GM12891 (cell line): ENCODE measurements at regions not wholly inside any gene's neighbourhood (a gene's known extent, or its start where the extent isn't known, plus 50 kb on each side); places are given as distances from the start of the nearest gene placed in this dataset.

Experiments
- PAX5 ChIP-seq: IDR thresholded peaks from 2 replicates; pipeline ENCODE4 v1.6.1; 2011; ENCODE audit warnings: low read length, moderate library complexity, mild to moderate bottlenecking; ENCODE audit not compliant: insufficient read depth, severe bottlenecking
- POLR2A ChIP-seq: IDR thresholded peaks from 2 replicates; pipeline ENCODE4 v1.6.1; 2011; ENCODE audit warnings: low read depth, low read length, control low read depth
- POLR2AphosphoS5 ChIP-seq: IDR thresholded peaks from 2 replicates; pipeline ENCODE4 v1.6.1; 2011; ENCODE audit warnings: low read depth, low read length, control low read depth
- POU2F2 ChIP-seq: IDR thresholded peaks from 2 replicates; pipeline ENCODE4 v1.6.1; 2011; ENCODE audit warnings: low read depth, mild to moderate bottlenecking, control low read depth, low read length, moderate library complexity
- SPI1 ChIP-seq: IDR thresholded peaks from 2 replicates; pipeline ENCODE4 v1.6.1; 2011; ENCODE audit warnings: low read depth, low read length, control low read depth
- TAF1 ChIP-seq: IDR thresholded peaks from 2 replicates; pipeline ENCODE4 v1.6.1; 2011; ENCODE audit warnings: low read depth, low read length, control low read depth

DNA sequence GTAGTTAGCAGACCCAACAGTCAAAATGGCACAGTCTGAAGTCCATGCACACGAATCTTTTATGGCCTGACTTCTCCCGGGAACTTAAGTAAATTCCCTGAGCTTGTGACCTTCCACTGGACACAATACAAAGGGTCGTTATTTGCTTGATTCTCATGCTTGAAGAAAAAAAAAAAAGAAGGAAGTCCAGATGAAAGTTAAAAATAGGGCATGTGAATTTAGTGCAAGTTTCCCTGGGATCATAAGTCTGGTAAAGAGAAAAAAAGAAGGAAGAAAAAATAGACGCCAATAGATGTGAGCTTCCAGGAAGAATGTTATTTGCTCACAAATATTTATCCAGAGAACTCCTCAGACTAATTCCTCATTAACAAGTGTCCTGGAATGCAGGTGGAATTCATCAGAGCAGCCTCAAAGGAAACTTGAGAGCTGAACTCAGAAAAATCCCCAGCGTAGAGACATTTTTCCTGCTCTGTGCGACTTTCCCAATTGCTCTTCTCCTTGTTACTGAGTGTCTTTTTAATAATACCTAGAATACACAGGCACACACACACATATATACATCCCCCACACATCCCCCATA, 616.3 kb downstream of the EBF1 start:
- TF ChIP-seq POLR2AphosphoS5 (no peak), POLR2A (no peak), POU2F2 (no peak), TAF1 (no peak), SPI1 (no peak), PAX5 (no peak)
